Posterior cingulate gyrus (tissue), 11 donors: ENCODE measurements at regions not wholly inside any gene's neighbourhood (a gene's known extent, or its start where the extent isn't known, plus 50 kb on each side); places are given as distances from the start of the nearest gene placed in this dataset.
"Not testable (repeated sequence)": the region's sequence is repeated elsewhere in the genome, so short reads cannot be mapped to it uniquely, and the experiment has no call there.

Experiments used
- DNase-seq, 10 donors: peaks; one replicate each; pipeline versions ENCODE4 v3.0.0 to v3.0.0-alpha.2; 2020 to 2021; ENCODE audit warnings: mixed read lengths in 3 of 10
- intact Hi-C: fragments of 100-400 bp; cut with DNase I; formaldehyde crosslinking; loops from one replicate; pipeline ENCODE4 v1.15.1; 2023

DNA sequence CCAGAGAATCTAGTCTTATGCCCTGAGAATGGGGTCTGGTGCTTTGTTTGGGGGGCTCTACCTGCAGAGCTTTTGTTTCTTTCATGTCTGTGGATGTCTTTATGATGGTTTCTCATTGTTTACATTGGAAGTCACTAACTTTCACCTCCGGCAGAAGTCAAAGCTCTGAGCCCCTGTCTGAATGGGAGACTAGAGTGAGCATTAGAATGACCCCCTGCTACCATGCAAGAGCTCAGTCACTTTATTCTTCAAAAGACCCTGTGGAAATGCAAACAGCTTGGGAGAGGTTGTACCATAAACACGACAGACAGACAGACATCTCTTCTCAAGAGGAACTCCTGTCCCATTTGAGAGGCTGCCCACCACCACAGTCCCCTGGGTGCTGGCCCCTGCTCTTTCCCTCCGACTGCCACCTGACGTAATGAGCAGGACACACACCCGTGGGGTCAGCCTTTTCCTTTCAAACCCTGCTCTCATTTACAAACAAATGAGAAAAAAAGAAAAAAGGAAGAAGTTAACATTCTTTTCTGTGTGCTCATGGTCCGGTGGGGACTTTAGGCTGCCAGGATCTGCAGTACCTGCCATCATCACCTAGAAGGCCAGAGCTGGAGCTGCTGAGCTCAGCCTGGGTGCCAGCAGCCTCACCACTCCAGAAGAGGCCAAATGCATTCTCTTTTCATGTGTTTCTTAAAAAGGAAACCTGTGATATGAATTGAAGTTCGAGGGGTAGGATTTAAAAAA, 91.6 kb downstream of the FZD1 start:
- no peak for DNase-seq
- intact Hi-C loops, result no loop called here

GRCh38 chr7:91356915-91357314, 92.7 kb downstream of the FZD1 start:
- no peak for DNase-seq
- intact Hi-C loops, result no loop called here

DNA sequence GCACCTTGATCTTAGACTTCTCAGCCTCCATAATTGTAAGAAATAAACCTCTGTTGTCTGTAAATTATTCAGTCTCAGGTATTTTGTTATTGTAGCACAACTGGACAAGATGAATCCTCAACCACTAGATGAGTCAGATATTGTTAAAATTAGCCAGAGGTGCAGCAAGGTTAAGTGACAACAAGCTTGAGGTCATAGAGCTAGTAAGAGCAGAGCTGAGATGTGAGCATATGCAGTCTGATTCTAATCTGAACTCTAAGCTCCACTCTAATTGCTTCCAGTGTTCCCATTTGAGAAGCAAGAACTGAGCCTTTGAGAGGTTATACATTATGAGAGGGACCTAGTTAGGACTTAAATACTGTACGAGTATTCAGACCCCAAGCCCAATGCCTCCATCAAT, 93.1 kb downstream of the FZD1 start:
- intact Hi-C loops, result no loop called here
- DNase-seq, result no peak

- no peak for DNase-seq
- intact Hi-C loops, result no loop called here
Observed at GRCh38 chr7:91357901-91358300, 93.7 kb downstream of the FZD1 start.

DNA sequence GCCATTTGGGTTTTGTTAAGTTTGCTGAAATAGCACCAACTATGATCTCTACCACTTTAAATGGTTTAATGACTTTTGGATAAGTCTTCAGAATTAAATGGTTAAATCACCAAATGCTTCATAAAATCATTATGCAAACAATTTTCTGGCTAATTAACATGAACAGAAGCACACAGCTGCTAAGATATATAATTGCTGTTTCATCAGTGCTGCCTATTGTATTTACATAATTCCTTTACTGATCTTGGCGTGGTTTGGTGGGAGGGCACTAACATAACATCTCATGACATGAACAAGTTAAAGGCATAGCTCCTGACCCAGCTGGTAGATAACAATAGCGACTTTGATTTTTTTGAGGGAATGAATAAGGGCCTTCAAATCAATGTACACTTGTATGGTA, 94.1 kb downstream of the FZD1 start:
- intact Hi-C loops, result no loop called here
- no peak for DNase-seq

- intact Hi-C loops, result not testable (repeated sequence)
- DNase-seq, result peak in 1 of 10 donors; percentile 49
Observed at GRCh38 chr7:91365097-91365496, 100.9 kb downstream of the FZD1 start.

GRCh38 chr7:91366091-91366490, 101.9 kb downstream of the FZD1 start:
- DNase-seq, result no peak
- intact Hi-C loops, result no loop called here

GRCh38 chr7:91367812-91368578, 103.8 kb downstream of the FZD1 start:
- DNase-seq, result no peak
- intact Hi-C loops, result no loop called here

GRCh38 chr7:91372323-91372722, 108.1 kb downstream of the FZD1 start:
- no peak for DNase-seq
- intact Hi-C loops, result loop anchor here (5.0 kb wide), 1 partner anchor 65 kb away; no protein-coding TSS in a partner anchor

DNA sequence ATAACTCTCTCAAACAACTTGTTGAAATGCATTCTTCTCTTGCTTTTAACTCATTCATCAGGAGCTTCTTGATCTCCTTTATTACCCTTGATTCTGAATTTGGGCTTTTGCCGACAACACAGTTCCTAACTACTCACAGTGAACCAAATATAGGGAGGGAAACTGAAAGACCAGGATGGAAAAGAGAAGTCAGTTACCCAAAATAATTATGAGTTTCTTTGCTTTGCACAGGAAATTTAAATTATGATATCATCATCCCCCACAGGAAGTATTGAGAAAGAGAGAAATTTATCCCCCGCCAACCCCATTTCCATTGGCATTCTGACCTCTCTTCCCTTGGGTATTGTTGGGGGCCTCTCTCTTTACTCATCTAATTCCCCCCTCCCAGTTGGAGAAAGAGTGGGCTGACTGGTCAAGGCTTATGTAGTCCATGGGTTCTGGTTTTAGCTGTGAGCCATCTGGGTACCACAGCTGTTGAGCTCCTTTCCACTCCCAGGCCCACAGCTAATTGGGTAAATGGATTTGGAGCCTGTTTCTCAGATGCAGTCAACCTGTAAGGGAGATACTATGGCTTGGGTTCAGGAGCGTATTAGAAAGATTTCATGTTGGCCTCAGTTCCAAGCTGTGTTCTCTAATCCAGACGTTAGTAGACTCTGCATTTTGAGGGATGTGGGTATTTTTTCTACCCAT, 109.0 kb downstream of the FZD1 start:
- no peak for DNase-seq
- intact Hi-C loops, result loop anchor here (5.0 kb wide), 1 partner anchor 66 kb away; no protein-coding TSS in a partner anchor

DNA sequence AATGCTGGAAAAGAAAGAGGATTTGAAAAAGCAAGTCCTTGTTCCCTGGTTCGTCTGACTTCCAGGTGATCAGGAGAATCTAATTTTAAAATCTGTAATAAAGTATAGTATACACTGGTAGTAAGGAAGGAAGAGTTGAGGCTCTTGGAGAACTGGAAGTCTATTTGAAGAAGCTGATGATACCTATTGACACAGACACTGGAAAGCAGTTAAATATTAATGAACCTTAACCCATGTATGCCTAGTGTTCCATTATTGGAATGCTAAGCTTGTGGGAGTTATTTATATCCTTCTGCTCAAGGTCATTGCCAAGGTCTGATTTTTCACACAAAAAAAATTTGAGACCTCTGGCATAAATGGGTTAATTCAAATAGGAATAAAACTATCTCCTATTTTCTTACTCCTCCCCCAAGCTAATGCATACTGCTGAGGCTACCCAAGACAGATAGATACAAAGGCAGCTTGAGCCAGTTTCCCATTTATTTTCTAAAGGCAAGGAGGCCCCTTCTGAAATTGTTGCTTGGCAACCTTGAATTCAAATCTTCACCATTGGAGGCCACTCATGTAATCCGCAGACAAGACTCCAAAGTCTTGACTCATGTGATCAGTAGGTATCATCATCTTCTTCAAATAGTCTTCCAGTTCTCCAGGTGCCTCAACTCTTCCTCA, 110.2 kb downstream of the FZD1 start:
- intact Hi-C loops, result loop anchor here (5.0 kb wide), 1 partner anchor 67 kb away; no protein-coding TSS in a partner anchor
- no peak for DNase-seq

- DNase-seq, result no peak
- intact Hi-C loops, result no loop called here
Observed at GRCh38 chr7:91375378-91375777, 111.1 kb downstream of the FZD1 start.

DNA sequence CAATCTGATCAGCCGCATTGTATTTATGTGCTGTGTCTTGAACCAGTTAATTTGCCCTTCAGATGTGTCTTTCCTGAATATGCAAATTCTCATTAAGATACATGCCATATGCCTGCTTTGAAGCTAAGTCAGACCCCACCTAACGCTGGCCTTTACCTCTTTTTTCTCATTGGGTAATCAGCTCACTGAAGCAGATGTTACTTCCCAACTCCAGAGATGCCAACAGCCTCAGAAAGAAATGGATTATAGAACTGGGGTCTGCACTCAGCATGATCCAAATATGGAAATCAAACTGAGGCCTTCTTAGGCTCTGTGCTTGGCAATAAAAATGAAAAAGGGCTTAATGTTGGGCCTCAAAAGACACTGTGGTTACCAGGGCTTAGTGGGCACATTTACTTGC, 113.9 kb downstream of the FZD1 start:
- intact Hi-C loops, result no loop called here
- DNase-seq, result no peak

GRCh38 chr7:91379236-91379635, 115.0 kb downstream of the FZD1 start:
- intact Hi-C loops, result no loop called here
- no peak for DNase-seq

- no peak for DNase-seq
- intact Hi-C loops, result no loop called here
Observed at GRCh38 chr7:91379991-91380390, 115.8 kb downstream of the FZD1 start.

DNA sequence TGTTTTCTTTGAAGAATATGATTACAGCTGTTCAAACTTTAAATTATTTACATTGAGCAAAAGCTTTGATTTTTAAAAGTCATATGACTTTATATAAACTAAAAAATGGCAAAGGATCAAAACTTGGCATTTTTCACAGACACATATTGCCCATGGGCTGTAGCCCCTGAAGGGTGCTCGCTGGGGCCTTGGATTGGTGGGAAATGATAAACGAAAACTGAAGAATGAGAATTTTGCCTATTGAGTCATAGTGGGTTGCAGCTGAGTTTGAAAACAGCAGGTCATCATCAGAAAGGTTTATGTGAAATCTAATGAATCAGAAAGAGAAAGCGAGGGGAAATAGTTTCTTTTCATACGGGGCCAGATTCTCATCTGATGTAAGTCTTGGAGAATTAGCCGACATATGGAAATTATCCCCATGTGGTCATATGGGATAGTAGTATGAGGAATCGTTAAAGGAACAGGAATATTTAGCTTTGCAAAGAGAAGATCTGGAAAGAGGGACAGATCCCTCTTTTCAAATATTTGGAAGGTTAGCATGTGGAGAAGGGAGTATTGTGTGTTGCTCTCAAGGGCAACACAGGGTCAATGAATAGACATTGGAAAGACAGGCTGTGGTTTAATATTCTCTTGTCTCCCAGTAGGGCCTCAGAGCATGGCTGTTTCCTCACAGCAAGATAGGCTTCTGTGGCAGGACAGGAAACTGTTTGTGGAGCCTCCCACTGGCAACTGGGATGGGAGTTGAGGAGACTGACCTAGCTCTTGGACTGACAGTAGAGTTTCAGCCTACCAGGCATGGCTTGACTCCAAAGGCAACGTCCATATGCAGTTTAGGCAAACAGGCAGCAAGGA, 119.0 kb downstream of the FZD1 start:
- no peak for DNase-seq
- intact Hi-C loops, result no loop called here

GRCh38 chr7:91383905-91384274, 119.7 kb downstream of the FZD1 start:
- intact Hi-C loops, result no loop called here
- no peak for DNase-seq

- DNase-seq, intact Hi-C loops: not testable (repeated sequence)
Observed at GRCh38 chr7:91394757-91395156, 130.5 kb downstream of the FZD1 start.

GRCh38 chr7:91395313-91395712, 131.1 kb downstream of the FZD1 start:
- DNase-seq, intact Hi-C loops: not testable (repeated sequence)

GRCh38 chr7:91397096-91397495, 132.9 kb downstream of the FZD1 start:
- DNase-seq, result no peak
- intact Hi-C loops, result no loop called here
